ENCODE measurements at regions not wholly inside any gene's neighbourhood (a gene's known extent, or its start where the extent isn't known, plus 50 kb on each side); places are given as distances from the start of the nearest gene placed in this dataset.

- no peaks in the 10 kb centered on the region for H3K9me3 Mint-ChIP-seq
- H3K9me3 ChIP-seq (ENCODE audit: control insufficient read depth, low read depth, low read length), result no peaks in the 10 kb centered on the region
- no peak overlapping the region for H2BK15ac ChIP-seq (ENCODE audit: low read depth, low read length)
- H4K5ac ChIP-seq (ENCODE audit: insufficient read length, low read depth, low read length), result no peak overlapping the region
- H4K8ac ChIP-seq (replicated peaks; ENCODE audit: insufficient read length, low read depth, low read length), result no peak overlapping the region
- no peaks in the 10 kb centered on the region for H4K20me1 ChIP-seq (ENCODE audit: control insufficient read depth, insufficient read depth, insufficient read length)
- no peak overlapping the region for H3K9ac ChIP-seq (ENCODE audit: extremely low read depth, insufficient read length, low read length)
- H4K91ac ChIP-seq (ENCODE audit: insufficient read length, low read depth, low read length), result no peak overlapping the region
- H3K18ac ChIP-seq (ENCODE audit: insufficient read length, low read depth, low read length), result no peak overlapping the region
- H3K4ac ChIP-seq (ENCODE audit: low read depth, low read length), result no peak overlapping the region
- no peak overlapping the region for H3K4me2 ChIP-seq (ENCODE audit: insufficient read depth, insufficient read length, low read length)
- H3K23ac ChIP-seq (ENCODE audit: insufficient read length, low read depth, low read length), result no peak overlapping the region
- no peaks in the 10 kb centered on the region for H3K36me3 Mint-ChIP-seq (ENCODE audit: insufficient read depth in 1 of 3, low read depth in 3 of 3)
- H3K27ac Mint-ChIP-seq, result no peak overlapping the region
- no peaks in the 10 kb centered on the region for H3K4me1 Mint-ChIP-seq
- no peaks in the 10 kb centered on the region for H3K4me1 ChIP-seq (ENCODE audit: insufficient read depth, low read length)
- no peak overlapping the region for H3K27ac ChIP-seq (ENCODE audit: insufficient read length, low read depth, low read length)
- no peak for TF ChIP-seq CTCF (conservative IDR thresholded peaks at IDR 0.05)
- H2BK20ac ChIP-seq (ENCODE audit: low read depth, low read length, poor library complexity, severe bottlenecking), result no peak overlapping the region
- no peak overlapping the region for H3K4me3 Mint-ChIP-seq
- DNase-seq, result no peak
- no peaks in the 10 kb centered on the region for H3K27me3 Mint-ChIP-seq (ENCODE audit: low read depth)
- H2BK120ac ChIP-seq (ENCODE audit: low read depth, low read length, poor library complexity, severe bottlenecking), result no peak overlapping the region
- H3K79me1 ChIP-seq (ENCODE audit: insufficient read depth, low read depth, low read length, poor library complexity, severe bottlenecking), result no peaks in the 10 kb centered on the region
- no peak overlapping the region for H3T11ph ChIP-seq (ENCODE audit: low read length)
- no peak overlapping the region for H2AK5ac ChIP-seq (ENCODE audit: insufficient read length, low read length)
- H2BK5ac ChIP-seq (ENCODE audit: insufficient read length, low read length), result no peak overlapping the region
- no peak overlapping the region for H3K14ac ChIP-seq (ENCODE audit: insufficient read depth, low read length)
- H3K27me3 ChIP-seq (ENCODE audit: insufficient read depth, low read length), result no peaks in the 10 kb centered on the region
- no peak overlapping the region for H2BK12ac ChIP-seq (ENCODE audit: insufficient read length, low read depth, low read length)
- no peaks in the 10 kb centered on the region for H3K23me2 ChIP-seq (ENCODE audit: insufficient read length, low read depth, low read length, poor library complexity, severe bottlenecking)
- no peaks in the 10 kb centered on the region for H3K79me2 ChIP-seq (ENCODE audit: insufficient read depth, low read length)
- no peak overlapping the region for H3K56ac ChIP-seq (ENCODE audit: insufficient read length, low read depth, low read length)
- no peak overlapping the region for H2AFZ ChIP-seq (ENCODE audit: low read length)
Observed at GRCh38 chr3:22039161-22039560, 288.2 kb upstream of the ZNF385D start.
